MM.1S (cell line): ENCODE measurements at regions not wholly inside any gene's neighbourhood (a gene's known extent, or its start where the extent isn't known, plus 50 kb on each side); places are given as distances from the start of the nearest gene placed in this dataset.

Experiments used
- DNase-seq: peaks from one replicate; pipeline ENCODE4 v3.0.0-alpha.2; 2015
- H2AFZ ChIP-seq: fragments of 300-600 bp; sonication (generic); 2 replicates; pipeline ENCODE4 v1.6.0; 2016; ENCODE audit warnings: antibody characterized with exemption, low read length
- H3F3A ChIP-seq: fragments of 300-600 bp; sonication (generic); 2 replicates; pipeline ENCODE4 v1.6.1; 2016; ENCODE audit warnings: mild to moderate bottlenecking, antibody characterized with exemption, low read length, moderate library complexity, mixed read lengths; ENCODE audit not compliant: insufficient read depth
- H3K27ac ChIP-seq: fragments of 300-600 bp; sonication (generic); 2 replicates; pipeline ENCODE4 v1.5.1; 2016; ENCODE audit warnings: mild to moderate bottlenecking, low read length
- H3K27me3 ChIP-seq: fragments of 300-600 bp; sonication (generic); replicated peaks from 2 replicates; pipeline ENCODE4 v1.6.0; 2016; ENCODE audit warnings: low read length; ENCODE audit not compliant: insufficient read depth
- H3K36me3 ChIP-seq: fragments of 300-600 bp; sonication (generic); replicated peaks from 2 replicates; pipeline ENCODE4 v1.6.1; 2016; ENCODE audit warnings: mild to moderate bottlenecking, low read length, mixed read lengths; ENCODE audit not compliant: insufficient read depth
- H3K4me1 ChIP-seq: fragments of 300-600 bp; sonication (generic); 2 replicates; pipeline ENCODE4 v1.6.1; 2016; ENCODE audit warnings: low read length, mixed read lengths
- H3K4me2 ChIP-seq: fragments of 300-600 bp; sonication (generic); 2 replicates; pipeline ENCODE4 v1.6.0; 2016; ENCODE audit warnings: low read depth, low read length
- H3K4me3 ChIP-seq: fragments of 300-600 bp; sonication (generic); 2 replicates; pipeline ENCODE4 v1.5.1; 2016; ENCODE audit warnings: low read length, mixed read lengths
- H3K79me2 ChIP-seq: fragments of 300-600 bp; sonication (generic); 2 replicates; pipeline ENCODE4 v1.6.1; 2016; ENCODE audit warnings: mixed run types, low read length, mixed read lengths
- H3K9ac ChIP-seq: fragments of 300-600 bp; sonication (generic); 2 replicates; pipeline ENCODE4 v1.6.1; 2016; ENCODE audit warnings: low read length, mixed read lengths
- H3K9me2 ChIP-seq: fragments of 300-600 bp; sonication (generic); replicated peaks from 2 replicates; pipeline ENCODE4 v1.6.1; 2016; ENCODE audit warnings: mild to moderate bottlenecking, low read length, mixed read lengths; ENCODE audit not compliant: insufficient read depth
- H3K9me3 ChIP-seq: fragments of 300-600 bp; sonication (generic); replicated peaks from 2 replicates; pipeline ENCODE4 v1.6.1; 2016; ENCODE audit warnings: mild to moderate bottlenecking, low read length, mixed read lengths; ENCODE audit not compliant: insufficient read depth
- H4K20me1 ChIP-seq: fragments of 300-600 bp; sonication (generic); 2 replicates; pipeline ENCODE4 v1.6.1; 2016; ENCODE audit warnings: mild to moderate bottlenecking, low read length, moderate library complexity, mixed read lengths; ENCODE audit not compliant: insufficient read depth
- EZH2 ChIP-seq: fragments of 300-600 bp; sonication (generic); optimal IDR thresholded peaks from 2 replicates; pipeline ENCODE3; 2017; ENCODE audit warnings: low read depth, mild to moderate bottlenecking, antibody characterized with exemption, low read length, mixed read lengths
- EZH2phosphoT487 ChIP-seq: fragments of 300-600 bp; sonication (generic); IDR thresholded peaks from 2 replicates; pipeline ENCODE4 v1.6.1; 2018; ENCODE audit warnings: antibody characterized with exemption, low read length
- TF ChIP-seq, protein P1 (sequence below): fragments of 300-600 bp; sonication (generic); IDR thresholded peaks from 2 replicates; pipeline ENCODE4 v1.5.1; 2016; ENCODE audit warnings: antibody characterized with exemption, low read length, mixed read lengths

DNA sequence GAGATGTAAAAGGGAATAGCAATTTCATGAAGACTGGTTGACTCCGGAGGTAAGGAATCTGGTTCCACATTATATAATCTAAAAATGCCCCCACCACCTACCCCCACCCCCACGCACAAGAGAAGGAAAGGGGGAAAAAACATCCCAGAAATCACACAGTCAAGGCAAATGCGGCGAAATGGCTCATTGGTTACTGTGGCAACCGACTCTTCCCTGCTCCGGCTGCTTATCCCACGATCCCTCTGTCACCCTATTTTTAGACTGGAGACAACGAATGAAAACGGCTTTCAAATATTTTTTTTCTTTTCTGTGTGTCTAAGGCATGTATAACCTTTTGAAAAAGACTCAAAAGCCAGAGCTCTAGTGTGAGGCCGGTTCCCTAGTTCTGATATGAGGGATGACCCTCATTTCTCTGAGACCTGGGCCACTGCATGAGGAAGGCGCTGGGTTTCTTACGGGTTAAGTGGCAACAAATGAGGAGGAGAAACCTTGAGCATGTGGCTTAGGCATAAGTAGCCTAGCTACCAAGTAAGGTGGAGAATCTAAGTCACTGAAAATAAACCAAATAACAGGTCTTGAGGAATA lies 148.3 kb upstream of the GRIN2B start:
- Histone ChIP-seq H3K79me2 (no peaks in the 10 kb centered on the region), H3K27ac (no peak overlapping the region), H3K9me2 (no peaks in the 10 kb centered on the region), H3F3A (no peaks in the 10 kb centered on the region), H3K9ac (no peak overlapping the region), H4K20me1 (no peaks in the 10 kb centered on the region), H3K27me3 (no peaks in the 10 kb centered on the region), H3K4me3 (no peak overlapping the region), H3K36me3 (no peaks in the 10 kb centered on the region), H2AFZ (no peak overlapping the region), H3K4me1 (no peaks in the 10 kb centered on the region), H3K9me3 (no peaks in the 10 kb centered on the region), H3K4me2 (no peak overlapping the region)
- TF ChIP-seq, protein P1, sequence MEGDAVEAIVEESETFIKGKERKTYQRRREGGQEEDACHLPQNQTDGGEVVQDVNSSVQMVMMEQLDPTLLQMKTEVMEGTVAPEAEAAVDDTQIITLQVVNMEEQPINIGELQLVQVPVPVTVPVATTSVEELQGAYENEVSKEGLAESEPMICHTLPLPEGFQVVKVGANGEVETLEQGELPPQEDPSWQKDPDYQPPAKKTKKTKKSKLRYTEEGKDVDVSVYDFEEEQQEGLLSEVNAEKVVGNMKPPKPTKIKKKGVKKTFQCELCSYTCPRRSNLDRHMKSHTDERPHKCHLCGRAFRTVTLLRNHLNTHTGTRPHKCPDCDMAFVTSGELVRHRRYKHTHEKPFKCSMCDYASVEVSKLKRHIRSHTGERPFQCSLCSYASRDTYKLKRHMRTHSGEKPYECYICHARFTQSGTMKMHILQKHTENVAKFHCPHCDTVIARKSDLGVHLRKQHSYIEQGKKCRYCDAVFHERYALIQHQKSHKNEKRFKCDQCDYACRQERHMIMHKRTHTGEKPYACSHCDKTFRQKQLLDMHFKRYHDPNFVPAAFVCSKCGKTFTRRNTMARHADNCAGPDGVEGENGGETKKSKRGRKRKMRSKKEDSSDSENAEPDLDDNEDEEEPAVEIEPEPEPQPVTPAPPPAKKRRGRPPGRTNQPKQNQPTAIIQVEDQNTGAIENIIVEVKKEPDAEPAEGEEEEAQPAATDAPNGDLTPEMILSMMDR = no peak
- TF ChIP-seq EZH2phosphoT487 = no peak
- no peak for TF ChIP-seq EZH2
- DNase-seq = no peak

DNA sequence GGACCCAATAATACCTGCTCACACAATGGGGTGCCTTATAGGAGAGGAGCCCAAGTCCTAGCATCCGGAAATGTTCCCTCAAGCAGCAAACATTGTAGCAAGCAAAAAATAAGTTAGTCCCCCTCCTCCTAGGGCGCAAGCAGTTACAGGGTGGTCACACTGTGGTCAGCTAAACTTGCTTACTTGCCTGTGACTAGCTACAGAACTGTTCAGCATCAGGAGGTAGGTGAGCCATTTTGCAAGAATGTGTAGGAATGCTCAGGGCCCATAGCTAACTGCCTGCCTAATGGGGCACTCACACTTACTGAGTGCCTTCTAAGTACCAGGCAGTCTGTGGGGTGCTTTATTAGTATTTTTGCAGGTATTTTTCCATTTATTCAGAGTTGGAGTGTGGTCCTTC lies 154.6 kb upstream of the GRIN2B start:
- no peaks in the 10 kb centered on the region for H3K9me2 ChIP-seq
- no peaks in the 10 kb centered on the region for H4K20me1 ChIP-seq

DNA sequence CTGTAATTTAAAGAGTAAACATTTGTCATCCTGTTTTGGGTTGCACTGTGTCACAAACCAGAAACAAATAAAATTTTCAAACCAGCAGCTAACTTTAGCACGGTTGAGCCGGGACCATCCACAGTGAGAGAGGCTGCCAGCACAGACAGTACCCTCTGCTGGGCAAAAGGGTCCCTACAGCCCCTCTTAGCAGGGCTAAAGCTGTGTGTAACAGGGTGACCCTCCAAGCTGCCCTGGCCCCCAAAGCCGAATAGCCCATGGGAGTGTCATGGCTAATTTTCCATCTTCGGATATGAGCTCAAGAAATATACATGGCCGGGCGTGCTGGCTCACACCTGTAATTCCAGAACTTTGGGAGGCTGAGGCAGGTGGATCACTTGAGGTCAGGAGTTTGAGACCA lies 157.1 kb upstream of the GRIN2B start:
- Histone ChIP-seq H3K27ac (no peak overlapping the region), H3K27me3 (no peaks in the 10 kb centered on the region), H3K79me2 (no peaks in the 10 kb centered on the region), H3K36me3 (no peaks in the 10 kb centered on the region), H3K4me1 (no peaks in the 10 kb centered on the region), H4K20me1 (no peaks in the 10 kb centered on the region), H3K9me2 (no peaks in the 10 kb centered on the region), H3K9ac (no peak overlapping the region), H3K9me3 (no peaks in the 10 kb centered on the region), H2AFZ (no peak overlapping the region), H3K4me2 (no peak overlapping the region), H3K4me3 (no peak overlapping the region), H3F3A (no peaks in the 10 kb centered on the region)
- DNase-seq = no peak
- TF ChIP-seq EZH2phosphoT487 = no peak
- TF ChIP-seq EZH2 = no peak
- TF ChIP-seq, protein P1 = no peak

More for the DNA sequence above, 154.6 kb upstream of the GRIN2B start:
- Histone ChIP-seq H2AFZ (no peak overlapping the region), H3K9ac (no peak overlapping the region), H3K4me2 (no peak overlapping the region), H3K79me2 (no peaks in the 10 kb centered on the region), H3K27ac (no peak overlapping the region), H3K4me3 (no peak overlapping the region), H3K4me1 (no peaks in the 10 kb centered on the region), H3F3A (no peaks in the 10 kb centered on the region), H3K36me3 (no peaks in the 10 kb centered on the region), H3K27me3 (no peaks in the 10 kb centered on the region), H3K9me3 (no peaks in the 10 kb centered on the region)
- TF ChIP-seq EZH2 = no peak
- TF ChIP-seq, protein P1 = no peak
- TF ChIP-seq EZH2phosphoT487 = no peak
- DNase-seq = no peak
